NCI-H1417 (cell line): ENCODE measurements at regions not wholly inside any gene's neighbourhood (a gene's known extent, or its start where the extent isn't known, plus 50 kb on each side); places are given as distances from the start of the nearest gene placed in this dataset.
"Not testable (repeated sequence)": the region's sequence is repeated elsewhere in the genome, so short reads cannot be mapped to it uniquely, and the experiment has no call there.

ENCODE experiments used
- DNase-seq, 3 experiments: peaks; one replicate each; lab custom pipeline; 2025; lab: John Stamatoyannopoulos, UW

DNA sequence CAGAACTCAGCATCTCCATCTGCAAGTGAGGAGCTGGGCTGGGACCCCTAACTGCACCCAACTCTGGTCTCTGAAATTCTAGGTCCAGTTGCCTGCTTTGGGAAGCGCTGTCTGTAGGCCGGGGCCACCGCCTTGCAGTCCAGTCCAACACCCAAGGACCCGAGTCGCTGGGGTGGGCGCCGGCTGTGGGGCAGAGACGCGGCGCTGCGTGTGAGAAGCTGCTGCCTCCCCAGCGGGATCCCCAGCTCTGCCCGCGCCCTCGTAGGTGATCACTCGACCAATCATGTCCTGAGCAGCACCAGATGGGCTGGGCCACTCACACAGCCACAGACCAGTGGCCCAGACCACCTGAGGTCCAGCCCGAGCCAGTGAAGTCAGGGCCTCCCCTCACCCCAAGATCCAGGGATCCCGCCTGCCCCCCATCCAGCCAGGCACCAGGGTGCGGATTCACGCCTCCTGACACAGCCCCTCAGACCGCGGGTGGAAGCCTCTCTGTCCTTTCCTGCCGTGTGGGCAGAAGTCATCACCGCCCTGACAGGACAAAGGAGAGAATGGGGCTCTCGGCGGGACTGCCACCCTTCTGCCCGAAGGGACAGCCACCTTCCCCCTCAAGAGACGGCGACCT, 67.4 kb upstream of the ADGRA1 start:
- DNase-seq = no peak

GRCh38 chr10:133019651-133020050, 68.1 kb upstream of the ADGRA1 start:
- no peak for DNase-seq

- no peak for DNase-seq
Observed at GRCh38 chr10:133019191-133019590, 68.5 kb upstream of the ADGRA1 start.

GRCh38 chr10:133018491-133018890, 69.2 kb upstream of the ADGRA1 start:
- no peak for DNase-seq

DNA sequence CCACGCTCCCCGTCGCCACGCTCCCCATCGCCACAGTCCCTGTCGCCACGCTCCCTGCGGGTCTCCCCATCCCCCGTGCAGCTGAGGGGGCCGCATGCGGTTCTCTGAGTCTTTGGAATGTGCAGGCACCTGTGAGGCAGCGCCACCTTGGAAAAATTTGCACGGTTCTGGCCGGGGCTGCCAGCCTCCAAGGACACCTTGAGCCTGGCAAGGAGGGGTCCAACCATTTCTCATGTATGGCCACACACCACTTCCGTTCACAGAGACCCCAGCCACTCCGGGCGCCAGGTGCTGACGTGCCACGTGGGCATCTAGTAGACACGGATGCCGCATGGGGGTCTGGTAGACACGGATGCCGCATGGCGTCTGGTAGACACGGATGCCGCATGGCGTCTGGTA, 70.5 kb upstream of the ADGRA1 start:
- no peak for DNase-seq

- no peak for DNase-seq
Observed at GRCh38 chr10:133016493-133017202, 71.1 kb upstream of the ADGRA1 start.

DNA sequence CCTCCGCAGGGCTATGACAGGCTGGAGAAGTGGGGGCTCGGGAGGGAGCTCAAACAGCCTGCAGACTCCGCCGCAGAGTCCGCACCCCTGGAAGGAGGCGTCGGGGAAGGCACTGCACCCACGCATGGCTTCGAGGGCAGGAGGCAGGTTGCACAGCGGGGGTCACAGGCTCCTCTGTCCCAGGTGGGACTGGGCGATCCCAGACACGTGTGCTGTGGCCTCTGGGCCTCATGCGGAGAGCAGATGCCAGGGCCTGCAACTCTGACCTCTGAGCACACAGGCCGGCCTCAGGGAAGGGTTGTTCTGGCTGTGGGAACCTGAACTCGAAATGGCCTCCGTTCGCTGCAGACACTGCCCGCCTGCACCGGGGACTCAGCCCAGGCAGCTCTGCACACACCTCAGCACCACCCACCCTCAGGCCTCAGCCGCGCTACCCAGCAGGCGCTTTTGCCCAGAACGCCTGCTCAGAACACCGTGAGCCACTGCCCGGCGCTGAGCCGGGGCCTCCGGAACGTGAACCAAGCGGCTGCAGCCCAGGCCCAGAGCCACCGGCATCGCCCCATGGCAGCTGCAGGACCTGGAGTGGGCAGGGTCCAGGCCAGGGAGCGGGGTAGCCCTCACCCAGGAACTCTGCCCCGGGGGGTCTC, 71.8 kb upstream of the ADGRA1 start:
- no peak for DNase-seq

GRCh38 chr10:133015321-133015720, 72.4 kb upstream of the ADGRA1 start:
- no peak for DNase-seq

GRCh38 chr10:133014416-133015210, 72.2 kb upstream of the CFAP46 start:
- no peak for DNase-seq

GRCh38 chr10:133013463-133013862, 71.1 kb upstream of the CFAP46 start:
- no peak for DNase-seq

DNA sequence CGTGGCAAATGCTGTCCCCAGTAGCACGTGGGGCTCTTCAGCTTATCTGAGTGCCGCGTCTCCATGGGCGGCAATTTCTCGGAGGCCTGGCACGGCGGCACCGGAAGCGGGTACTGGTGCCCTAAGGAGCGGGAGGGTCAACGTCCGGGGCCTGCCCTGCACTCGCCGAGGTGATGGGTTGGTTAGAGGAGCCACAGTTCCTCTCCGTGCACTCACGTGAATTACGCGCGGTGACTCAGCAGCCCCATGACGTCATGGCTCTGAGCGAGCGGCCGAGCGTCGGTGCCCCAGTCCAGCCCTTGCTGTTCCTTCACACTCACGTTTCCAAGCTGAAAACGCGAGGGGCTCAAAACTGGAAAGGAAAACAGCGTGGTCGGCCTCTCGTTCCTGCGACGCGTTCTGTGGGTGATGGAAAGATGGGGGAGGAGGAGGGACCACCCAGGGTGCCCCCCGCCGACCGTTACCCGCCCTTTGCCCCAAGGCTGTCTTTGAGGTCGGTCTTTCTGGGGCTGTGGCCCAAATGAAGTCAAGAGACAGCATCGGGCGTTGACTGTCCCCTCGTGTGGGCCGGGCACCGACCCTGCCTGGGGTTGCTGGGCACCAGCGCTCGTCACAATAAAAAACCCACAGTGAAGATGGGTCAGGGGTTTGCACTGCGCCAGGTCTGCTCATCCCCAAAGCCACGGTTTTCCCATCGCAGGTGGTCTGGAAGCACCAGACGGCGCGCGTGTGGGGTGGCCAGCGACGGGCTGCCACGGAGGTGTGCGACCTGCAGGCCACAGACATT, 70.4 kb upstream of the CFAP46 start:
- no peak for DNase-seq

GRCh38 chr10:133011882-133012281, 69.5 kb upstream of the CFAP46 start:
- DNase-seq = no peak

DNA sequence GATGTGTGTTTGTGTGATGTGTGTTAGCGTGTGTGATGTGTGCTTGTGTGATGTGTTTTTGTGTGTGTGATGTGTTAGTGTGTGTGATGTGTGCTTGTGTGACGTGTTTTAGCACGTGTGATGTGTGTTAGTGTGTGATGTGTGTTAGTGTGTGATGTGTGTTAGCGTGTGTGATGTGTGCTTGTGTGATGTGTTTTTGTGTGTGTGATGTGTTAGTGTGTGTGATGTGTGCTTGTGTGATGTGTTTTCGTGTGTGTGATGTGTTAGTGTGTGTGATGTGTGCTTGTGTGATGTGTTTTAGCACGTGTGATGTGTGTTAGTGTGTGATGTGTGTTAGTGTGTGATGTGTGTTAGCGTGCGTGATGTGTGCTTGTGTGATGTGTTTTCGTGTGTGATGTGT, 69.0 kb upstream of the CFAP46 start:
- not testable (repeated sequence) for DNase-seq

GRCh38 chr10:133010843-133011179, 68.4 kb upstream of the CFAP46 start:
- DNase-seq = not testable (repeated sequence)

DNA sequence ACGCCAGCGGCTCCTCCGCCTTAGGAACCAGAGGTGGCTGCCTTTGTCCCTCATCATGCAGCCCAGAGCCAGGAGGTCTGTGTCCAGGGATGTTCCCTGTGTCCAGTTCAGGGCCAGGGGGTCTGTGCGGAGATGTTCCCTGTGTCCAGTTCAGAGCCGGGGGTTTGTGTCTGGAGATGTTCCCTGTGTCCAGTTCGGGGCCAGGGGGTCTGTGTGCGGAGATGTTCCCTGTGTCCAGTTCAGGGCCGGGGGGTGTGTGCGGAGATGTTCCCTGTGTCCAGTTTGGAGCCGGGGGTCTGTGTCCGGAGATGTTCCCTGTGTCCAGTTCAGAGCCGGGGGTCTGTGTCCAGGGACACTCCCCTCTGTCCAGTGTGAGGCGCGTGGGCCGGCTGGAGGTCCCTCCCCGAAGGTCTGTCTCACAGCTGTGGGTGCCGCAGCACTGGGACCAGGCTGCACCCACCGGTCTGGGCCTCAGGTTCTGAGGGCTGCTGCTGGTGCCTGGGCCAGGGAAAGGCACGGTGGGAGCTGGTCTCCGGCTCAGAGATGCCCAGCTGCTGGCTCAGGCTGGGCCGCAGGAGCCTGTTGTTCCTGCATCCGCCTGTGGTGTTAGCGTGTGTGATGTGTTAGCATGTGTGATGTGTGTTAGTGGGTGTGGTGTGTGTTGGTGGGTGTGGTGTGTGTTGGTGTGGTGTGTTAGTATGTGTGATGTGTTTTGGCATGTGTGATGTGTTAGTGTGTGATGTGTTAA, 67.9 kb upstream of the CFAP46 start:
- DNase-seq = no peak

- DNase-seq = no peak
Observed at GRCh38 chr10:133009218-133009950, 67.0 kb upstream of the CFAP46 start.

- no peak for DNase-seq
Observed at GRCh38 chr10:133008736-133009135, 66.4 kb upstream of the CFAP46 start.

DNA sequence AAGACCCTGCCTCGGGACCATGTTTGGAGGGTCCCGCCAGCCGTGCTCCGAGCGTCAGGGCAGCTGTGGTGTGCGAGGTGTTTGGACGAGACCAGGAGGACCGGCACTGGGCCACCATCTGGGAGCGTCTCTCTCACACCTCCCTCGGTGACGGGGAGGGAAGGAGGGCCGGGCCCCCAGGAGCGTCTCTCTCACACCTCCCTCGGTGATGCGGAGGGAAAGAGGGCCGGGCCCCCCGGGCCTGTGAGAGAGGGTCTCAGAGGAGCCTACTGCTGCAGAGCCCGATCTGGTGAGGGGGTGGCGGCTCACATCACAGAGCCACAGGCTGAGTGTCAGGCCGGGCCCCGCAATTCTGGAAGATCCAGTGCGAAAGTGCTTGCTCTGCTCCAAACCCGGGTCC, 65.8 kb upstream of the CFAP46 start:
- DNase-seq = no peak

DNA sequence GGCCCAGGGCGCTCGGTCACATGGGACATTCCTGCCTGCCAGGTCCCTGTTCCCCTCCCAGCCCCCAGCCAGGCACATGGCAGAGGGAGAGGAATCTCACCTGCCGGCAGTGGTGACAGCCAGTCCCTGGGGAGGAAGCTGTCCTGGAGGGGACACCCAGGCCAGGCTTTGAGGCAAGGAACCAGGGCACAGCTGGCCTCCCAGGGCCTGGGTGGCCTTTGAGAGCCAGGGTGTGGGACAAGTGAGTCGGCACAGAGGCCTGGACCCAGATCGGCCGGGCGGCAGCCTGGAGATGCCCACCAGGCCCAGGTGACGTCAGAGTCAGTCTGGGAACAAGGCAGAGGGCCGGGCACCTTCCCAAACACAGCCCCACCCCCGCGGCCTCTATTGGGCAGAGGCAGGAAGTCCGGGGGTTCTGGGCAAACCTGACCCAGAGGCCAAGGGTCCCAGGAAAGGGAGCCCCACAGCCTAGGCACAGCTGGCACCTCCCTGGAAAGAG, 65.0 kb upstream of the CFAP46 start:
- no peak for DNase-seq

- DNase-seq = no peak
Observed at GRCh38 chr10:133006806-133007205, 64.4 kb upstream of the CFAP46 start.
